ENCODE measurements at regions not wholly inside any gene's neighbourhood (a gene's known extent, or its start where the extent isn't known, plus 50 kb on each side); places are given as distances from the start of the nearest gene placed in this dataset.
"Not testable (repeated sequence)": the region's sequence is repeated elsewhere in the genome, so short reads cannot be mapped to it uniquely, and the experiment has no call there.

- DNase-seq (ENCODE audit: low read depth): not testable (repeated sequence)
Measured at GRCh38 chr7:76971201-76971600, 61.0 kb downstream of the SPDYE17 start.

- not testable (repeated sequence) for DNase-seq (ENCODE audit: low read depth)
Measured at GRCh38 chr7:76969892-76970291, 62.3 kb downstream of the SPDYE17 start.

GRCh38 chr7:76965731-76966548 is 66.2 kb downstream of the SPDYE17 start:
- not testable (repeated sequence) for DNase-seq (ENCODE audit: low read depth)

GRCh38 chr7:76964050-76964449 is 68.1 kb downstream of the SPDYE17 start:
- DNase-seq (ENCODE audit: low read depth): not testable (repeated sequence)

- not testable (repeated sequence) for DNase-seq (ENCODE audit: low read depth)
Measured at GRCh38 chr7:76963061-76963460, 69.1 kb downstream of the SPDYE17 start.

GRCh38 chr7:76960400-76960986 is 71.7 kb downstream of the SPDYE17 start:
- DNase-seq (ENCODE audit: low read depth): not testable (repeated sequence)

GRCh38 chr7:76959573-76960399 is 72.4 kb downstream of the SPDYE17 start:
- DNase-seq (ENCODE audit: low read depth): not testable (repeated sequence)

GRCh38 chr7:76956531-76956930 is 75.6 kb downstream of the SPDYE17 start:
- DNase-seq (ENCODE audit: low read depth): not testable (repeated sequence)

GRCh38 chr7:76955124-76955523 is 77.0 kb downstream of the SPDYE17 start:
- not testable (repeated sequence) for DNase-seq (ENCODE audit: low read depth)

GRCh38 chr7:76944603-76945002 is 87.6 kb downstream of the SPDYE17 start:
- not testable (repeated sequence) for DNase-seq (ENCODE audit: low read depth)

- not testable (repeated sequence) for DNase-seq (ENCODE audit: low read depth)
Measured at GRCh38 chr7:76941809-76942765, 90.1 kb downstream of the SPDYE17 start.

GRCh38 chr7:76937781-76938180 is 94.4 kb downstream of the SPDYE17 start:
- not testable (repeated sequence) for DNase-seq (ENCODE audit: low read depth)

- not testable (repeated sequence) for DNase-seq (ENCODE audit: low read depth)
Measured at GRCh38 chr7:76937330-76937729, 94.8 kb downstream of the SPDYE17 start.

GRCh38 chr7:76936346-76936745 is 95.8 kb downstream of the SPDYE17 start:
- DNase-seq (ENCODE audit: low read depth): not testable (repeated sequence)

GRCh38 chr7:76934711-76935110 is 97.5 kb downstream of the SPDYE17 start:
- not testable (repeated sequence) for DNase-seq (ENCODE audit: low read depth)

- DNase-seq (ENCODE audit: low read depth): not testable (repeated sequence)
Measured at GRCh38 chr7:76932957-76933356, 99.2 kb downstream of the SPDYE17 start.

- DNase-seq (ENCODE audit: low read depth): not testable (repeated sequence)
Measured at GRCh38 chr7:76931441-76931840, 100.7 kb downstream of the SPDYE17 start.

- not testable (repeated sequence) for DNase-seq (ENCODE audit: low read depth)
Measured at GRCh38 chr7:76930416-76930815, 101.7 kb downstream of the SPDYE17 start.

GRCh38 chr7:76928751-76929150 is 103.4 kb downstream of the SPDYE17 start:
- DNase-seq (ENCODE audit: low read depth): not testable (repeated sequence)

GRCh38 chr7:76927741-76928393 is 104.3 kb downstream of the SPDYE17 start:
- DNase-seq (ENCODE audit: low read depth): not testable (repeated sequence)

- DNase-seq (ENCODE audit: low read depth): not testable (repeated sequence)
Measured at GRCh38 chr7:76926416-76926815, 105.7 kb downstream of the SPDYE17 start.
